LHCN-M2 (cell line): ENCODE measurements at regions not wholly inside any gene's neighbourhood (a gene's known extent, or its start where the extent isn't known, plus 50 kb on each side); places are given as distances from the start of the nearest gene placed in this dataset.
"Not testable (repeated sequence)": the region's sequence is repeated elsewhere in the genome, so short reads cannot be mapped to it uniquely, and the experiment has no call there.

Source experiments
- DNase-seq: peaks from one replicate; pipeline ENCODE4 v3.0.0-alpha.2; 2012; ENCODE audit warnings: low read depth

DNA sequence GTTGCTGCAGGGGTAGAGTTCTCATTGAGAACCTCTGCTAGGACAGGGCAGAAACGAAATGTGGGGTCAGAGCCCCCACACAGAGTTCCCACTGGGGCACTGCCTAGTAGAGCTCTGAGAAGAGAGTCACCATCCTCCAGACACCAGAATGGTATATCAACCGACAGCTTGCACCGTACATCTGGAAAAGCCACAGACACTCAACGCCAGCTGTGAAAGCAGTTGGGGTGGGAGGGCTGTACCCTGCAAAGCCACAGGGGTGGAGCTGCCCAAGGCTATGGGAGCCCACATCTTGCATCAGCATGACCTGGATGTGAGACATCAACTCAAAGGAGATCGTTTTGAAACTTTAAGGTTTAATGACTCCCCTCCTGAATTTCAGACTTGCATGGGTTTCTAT, 284.0 kb upstream of the DEPDC1 start:
- no peak for DNase-seq

DNA sequence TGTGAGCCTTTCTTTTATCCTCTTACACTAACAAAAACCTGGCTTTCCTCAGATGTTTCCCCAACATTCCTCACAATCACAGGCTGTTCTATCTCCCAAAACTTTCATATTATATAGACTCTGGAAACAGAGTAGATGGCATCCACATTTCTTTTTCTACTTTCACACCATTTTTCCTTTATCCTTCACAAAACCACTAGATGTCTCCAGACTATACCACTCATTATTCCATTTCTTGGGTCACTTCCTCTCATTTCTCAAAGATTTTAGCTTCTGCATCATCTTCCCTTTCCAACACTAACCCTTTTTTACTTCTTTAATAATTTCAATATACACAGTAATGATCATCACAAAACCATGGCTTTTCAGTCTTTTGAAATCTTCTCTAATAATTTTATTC, 286.0 kb upstream of the DEPDC1 start:
- DNase-seq = no peak

DNA sequence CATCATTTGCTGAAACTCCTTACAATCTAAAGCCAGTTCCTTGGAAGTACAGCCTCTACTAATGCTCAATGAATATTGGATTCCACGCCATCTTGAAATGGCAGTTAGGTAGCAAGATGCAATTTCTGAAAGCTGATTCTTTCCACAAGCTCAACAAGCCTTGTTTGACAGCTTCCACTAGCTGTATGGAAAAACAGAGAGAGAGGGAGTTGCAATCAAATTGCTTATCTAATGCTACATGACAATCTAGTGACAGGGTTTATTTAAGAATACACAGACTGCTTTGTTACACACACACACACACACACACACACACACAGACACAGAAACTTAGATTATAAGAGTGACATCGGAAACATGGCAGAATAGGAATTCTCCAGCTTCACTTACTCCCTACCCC, 288.4 kb upstream of the DEPDC1 start:
- no peak for DNase-seq

DNA sequence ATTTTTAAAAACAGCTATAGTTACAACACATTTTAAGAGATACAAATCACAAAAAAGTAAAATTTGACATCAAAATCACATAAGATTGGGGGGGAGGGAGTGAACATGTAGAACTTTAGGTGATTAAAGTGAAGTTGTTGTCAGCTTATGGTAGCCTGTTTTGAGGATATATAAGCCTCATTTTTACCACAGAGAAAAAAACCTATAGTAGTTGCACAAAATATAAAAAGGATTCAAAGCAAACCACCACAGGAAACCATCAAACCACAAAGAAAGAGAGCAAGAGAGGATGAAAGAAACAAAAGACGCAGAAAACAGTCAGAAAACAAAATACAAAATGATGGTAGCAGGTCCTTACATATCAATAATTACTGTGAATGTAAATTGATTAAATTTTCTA, 291.9 kb upstream of the DEPDC1 start:
- no peak for DNase-seq

DNA sequence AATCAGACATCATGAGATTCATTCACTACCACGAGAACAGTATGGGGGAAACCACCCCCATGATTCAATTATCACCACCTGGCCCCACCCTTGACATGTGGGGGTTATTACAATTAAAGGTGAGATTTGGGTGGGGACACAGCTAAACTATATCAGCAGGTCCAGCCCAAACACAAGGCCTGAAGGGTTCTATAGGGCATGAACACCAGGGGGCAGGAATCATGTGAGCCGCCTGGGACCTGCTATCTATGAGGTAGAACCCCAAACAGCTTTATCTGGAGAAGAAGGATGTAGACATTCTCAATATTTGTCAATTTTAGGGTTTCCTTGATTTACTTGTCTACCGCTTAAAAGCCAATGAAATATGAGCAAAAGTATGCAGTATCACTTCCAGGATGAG, 294.9 kb upstream of the DEPDC1 start:
- no peak for DNase-seq

DNA sequence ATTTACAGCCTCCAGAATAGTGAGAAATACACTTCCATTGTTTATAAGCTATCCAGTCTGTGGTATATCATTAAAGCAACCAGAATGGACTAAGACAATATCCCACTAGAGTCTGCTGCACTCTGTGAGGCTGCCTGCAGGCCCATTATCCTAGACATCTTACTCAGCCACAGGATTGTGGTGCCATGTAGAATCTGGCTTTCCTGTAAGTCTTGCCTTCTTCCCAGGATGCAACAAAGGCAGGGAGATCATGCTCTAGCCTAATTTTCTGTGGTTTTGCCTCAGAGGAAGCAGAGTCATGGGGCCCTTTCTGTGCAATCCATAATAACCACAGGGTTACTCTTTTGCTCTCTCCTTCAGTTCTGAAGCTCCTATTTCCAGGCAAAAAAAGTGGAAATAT, 299.1 kb upstream of the DEPDC1 start:
- no peak for DNase-seq

DNA sequence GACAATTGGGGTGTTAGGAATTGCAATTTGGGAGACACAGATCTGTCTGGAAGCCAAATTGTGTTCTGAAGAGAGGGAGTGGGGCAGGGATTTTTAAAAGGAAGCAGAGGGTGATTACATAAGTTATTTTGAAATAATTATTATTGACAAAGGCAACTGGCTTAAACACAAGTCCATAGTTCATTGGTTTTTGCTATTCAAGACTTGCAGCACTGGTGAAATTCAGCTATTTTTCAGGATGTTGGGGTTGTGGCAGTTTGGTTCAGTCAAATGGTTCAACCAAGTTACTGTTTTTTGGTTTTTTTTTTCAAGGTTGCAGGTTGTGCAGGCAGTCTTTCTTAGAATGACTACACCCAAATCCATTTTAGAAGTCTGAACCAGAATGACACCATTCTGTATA, 300.0 kb upstream of the DEPDC1 start:
- no peak for DNase-seq

DNA sequence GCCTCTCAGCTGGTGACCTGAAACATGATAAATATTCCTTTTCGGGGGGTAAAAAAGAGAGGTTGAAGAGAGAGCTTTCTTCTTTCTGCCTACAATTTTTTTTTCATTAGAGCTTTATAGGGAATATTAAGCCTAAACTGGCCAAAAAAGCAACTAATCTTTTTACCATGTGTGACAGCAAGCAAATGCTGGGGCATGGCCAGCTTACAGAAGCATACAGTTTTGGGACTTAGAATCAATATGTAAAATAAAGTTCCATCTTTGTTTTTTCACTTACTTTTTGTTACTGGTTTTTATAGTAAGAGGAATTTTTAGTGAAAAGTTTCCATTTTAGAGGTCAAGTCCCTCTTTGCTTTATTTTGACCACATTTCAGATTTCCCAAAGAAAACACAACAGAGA, 301.2 kb upstream of the DEPDC1 start:
- no peak for DNase-seq

DNA sequence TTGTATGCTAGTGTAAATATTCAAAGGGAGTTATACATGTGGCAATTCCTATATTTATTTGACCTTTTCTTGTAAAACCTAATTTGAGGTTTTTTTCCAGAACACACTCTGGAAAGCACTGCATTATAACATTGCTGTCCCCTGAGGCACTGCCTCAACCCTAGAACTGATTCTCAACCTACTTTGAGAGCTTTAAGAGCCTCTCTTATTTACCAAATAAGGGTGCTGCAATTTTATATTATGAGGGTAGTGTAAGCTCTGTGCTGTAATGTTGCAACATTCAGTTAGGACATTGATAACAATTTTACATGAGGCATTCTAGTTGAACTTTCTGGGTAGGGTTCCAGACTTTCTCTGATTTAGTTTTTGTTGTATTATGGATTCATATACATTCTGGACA, 302.2 kb upstream of the DEPDC1 start:
- no peak for DNase-seq

DNA sequence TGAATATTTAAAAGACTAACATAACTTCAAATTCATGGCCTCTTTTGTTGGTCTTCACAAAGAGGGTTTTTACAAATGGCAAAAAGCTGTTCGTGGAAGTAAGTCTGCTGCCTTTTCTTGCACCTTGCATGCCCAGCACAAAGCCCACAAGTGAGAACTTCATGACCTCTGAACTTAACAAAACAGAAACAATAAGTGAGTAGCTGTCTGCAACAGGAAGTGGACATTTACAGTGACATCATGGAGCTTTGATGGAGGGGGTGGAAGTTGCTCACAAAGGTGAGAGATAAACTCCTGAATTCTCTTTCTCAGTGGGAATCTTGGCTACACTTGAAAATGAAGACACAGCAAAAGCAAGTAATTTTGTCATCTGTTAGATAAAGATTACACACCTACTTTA, 303.3 kb upstream of the DEPDC1 start:
- no peak for DNase-seq

DNA sequence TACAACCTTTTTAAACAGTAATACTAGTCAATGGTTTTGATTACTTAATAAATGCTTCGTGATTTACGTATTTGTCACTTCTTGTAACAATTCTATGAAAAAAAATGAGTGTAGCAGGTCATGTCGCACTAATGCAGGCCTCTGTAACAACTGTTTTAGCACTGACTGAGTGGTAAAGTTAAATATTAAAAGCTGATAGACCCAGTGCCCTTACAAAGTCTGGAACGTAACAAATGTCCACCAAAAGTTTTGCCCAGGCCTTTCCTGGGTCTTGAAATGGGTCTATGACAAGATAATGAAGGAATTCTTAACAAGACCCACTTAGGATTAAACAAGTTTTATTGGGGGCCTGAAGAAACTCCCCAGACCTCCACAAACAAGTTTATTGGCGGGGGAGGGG, 304.6 kb upstream of the DEPDC1 start:
- no peak for DNase-seq

DNA sequence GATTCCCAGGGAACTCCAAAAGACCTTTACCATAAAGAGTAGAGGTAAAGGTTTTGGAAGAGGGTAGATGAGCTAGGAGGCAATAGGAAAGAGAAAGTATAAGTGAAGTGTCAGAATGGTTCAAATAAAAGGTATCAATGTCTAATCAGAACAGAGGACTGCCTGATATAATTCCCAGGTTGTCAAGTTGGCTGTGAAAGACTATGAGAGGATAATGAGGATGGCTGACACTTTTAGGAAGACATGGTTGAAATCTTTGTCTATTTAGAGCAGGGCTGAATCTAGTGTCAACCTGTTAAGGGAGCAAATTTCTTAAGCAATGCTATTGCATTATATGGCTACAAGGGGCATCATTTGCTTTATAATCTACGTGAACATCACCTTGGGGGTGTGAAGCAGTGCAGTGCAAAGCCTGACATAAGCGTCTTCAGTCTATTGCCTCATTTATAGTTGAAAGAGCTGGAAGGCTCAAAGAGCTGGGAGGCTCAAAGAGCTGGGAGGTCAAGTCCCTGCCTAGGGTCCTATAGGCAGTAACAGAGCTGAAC, 308.3 kb upstream of the DEPDC1 start:
- no peak for DNase-seq

DNA sequence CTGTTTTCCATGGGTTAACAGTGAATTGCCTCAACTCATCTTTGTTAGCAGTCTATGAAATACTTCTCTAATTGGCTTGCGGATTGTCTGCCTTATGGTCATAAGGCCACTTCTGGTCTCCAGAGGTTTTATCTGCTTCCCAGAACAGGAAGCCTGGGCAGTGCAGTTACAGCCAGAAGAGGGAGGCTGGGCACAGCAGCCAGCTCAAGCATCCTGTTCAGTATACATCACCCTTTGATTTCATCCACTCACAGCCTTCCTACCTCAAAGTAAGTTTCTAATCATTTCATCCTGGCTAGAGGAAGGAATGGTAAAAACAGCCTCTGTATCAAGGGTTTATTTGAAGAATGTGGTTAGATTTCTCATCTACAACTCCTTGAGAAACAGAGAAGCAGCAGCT, 311.5 kb upstream of the DEPDC1 start:
- DNase-seq = no peak

DNA sequence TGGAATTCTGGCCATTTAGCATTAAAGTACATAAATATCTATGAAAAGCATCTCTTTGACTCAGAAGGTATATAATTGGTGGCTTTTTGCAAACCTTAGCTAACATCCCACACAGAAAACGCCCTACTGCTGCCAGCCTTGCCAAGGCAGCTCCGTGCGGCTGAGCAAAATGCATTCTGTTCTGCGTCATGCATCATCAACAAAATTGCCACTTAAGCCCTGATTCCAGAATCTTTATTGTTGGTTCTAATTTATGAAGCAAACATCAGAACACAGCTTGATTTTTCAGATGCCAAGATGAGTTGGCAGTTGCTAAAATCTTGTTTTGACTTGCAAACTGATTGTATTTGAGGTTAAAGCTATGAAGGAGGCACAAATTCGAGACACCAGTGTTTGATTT, 314.9 kb upstream of the DEPDC1 start:
- DNase-seq = no peak

DNA sequence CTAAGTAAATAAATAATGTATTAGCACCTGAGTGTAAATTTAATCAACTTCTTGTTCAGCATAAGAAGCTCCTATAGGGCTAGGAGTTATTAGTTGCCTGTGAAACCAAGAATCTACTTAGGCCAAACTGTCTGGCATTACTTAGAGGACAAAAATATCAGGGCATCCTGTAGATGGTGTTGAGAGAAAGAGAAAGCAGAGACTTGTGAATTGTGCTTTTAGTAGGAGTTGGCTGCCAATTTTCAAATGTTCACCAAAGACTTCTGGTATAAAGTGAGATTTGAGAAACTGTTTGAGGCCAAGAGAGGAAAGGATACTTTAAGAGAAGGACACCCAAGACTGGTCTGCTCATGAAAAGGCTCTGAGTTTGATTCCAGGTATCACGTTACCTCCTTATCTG, 315.5 kb upstream of the DEPDC1 start:
- no peak for DNase-seq

DNA sequence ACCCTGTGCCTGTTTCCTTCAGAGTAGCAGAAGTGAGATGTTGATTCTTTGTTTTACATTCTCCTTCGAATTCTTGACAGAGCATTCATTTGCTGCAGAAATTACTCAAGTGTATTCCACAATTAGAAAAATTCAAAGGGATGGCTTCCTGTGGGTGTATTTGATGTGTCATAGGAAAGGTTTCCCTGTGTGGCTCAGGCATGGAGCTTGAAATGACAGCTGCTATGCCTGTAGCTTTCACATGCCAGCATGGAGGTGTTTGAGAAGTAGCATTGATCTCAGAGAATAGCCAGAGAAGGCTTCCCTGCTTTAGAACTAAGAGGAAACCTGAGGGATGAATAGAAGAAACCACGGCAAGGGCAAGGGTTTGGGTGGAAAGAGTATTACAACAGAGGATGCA, 317.2 kb upstream of the DEPDC1 start:
- no peak for DNase-seq

DNA sequence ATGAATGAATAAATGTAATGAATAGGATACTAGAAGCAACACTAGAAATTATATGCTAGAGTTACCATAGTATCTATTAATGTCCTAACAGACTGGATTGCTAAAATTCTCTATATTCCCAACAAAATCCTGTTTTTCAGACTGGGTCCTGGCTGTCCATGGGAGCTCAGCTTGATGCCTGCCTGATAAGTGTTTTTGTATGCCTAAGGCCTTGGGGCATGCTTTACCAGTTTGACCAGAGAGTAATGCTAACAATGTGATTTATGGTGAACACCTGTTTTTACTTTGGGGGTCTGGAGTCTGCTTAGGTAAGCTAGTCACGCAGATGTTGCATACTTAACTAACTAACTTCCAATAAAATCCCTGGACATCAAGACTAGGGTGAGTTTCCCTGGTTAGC, 318.8 kb upstream of the DEPDC1 start:
- DNase-seq = no peak

DNA sequence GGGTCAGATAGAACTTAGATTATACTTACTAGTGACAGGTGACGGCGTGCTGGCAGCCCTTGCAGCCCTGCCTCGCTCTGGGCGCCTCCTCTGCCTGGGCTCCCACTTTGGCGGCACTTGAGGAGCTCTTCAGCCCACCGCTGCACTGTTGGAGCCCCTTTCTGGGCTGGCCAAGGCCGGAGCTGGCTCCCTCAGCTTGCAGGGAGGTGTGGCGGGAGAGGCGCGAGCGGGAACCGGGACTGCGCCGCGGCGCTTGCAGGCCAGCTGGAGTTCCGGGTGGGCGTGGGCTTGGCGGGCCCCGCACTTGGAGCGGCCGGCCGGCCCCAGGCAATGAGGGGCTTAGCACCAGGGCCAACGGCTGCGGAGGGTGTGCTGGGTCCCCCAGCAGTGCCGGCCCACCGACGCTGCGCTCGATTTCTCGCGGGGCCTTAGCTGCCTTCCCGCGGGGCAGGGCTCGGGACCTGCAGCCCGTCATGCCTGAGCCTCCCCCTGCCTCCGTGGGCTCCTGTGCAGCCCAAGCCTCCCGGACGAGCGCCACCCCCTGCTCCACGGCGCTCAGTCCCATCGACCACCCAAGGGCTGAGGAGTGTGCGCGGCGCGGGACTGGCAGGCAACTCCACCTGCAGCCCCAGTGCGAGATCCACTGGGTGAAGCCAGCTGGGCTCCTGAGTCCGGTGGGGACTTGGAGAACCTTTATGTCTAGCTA, 320.8 kb upstream of the DEPDC1 start:
- not testable (repeated sequence) for DNase-seq

DNA sequence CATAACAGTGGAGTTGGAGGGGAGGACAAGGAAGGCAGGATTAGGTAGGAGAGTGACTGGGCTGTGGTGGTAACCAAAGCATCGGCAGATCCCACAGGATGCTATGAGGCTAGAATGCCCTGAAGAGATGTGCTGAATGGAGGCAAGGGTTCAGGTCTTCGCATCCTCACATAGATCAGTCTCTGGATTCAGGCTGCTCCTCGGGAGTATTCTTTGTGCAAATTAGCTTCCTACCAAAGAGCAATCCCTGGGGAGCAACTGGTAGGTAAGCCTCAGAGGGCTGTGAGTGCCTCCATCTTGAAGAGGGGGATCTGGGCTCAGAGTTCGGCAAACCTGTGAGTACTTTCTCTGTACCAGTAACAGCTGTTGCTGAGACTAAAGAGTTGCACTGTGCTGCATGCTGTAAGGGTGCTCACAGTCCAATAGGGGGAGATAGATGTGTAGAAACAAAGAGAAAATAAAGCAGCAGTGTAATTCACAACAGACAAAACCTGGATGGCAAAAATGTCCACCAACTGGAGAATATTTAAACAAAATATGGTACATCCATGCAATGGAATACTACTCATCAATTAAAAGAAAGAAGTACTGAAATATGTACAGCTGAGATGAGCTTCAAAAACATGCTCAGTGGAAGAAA, 322.4 kb upstream of the DEPDC1 start:
- DNase-seq = no peak

DNA sequence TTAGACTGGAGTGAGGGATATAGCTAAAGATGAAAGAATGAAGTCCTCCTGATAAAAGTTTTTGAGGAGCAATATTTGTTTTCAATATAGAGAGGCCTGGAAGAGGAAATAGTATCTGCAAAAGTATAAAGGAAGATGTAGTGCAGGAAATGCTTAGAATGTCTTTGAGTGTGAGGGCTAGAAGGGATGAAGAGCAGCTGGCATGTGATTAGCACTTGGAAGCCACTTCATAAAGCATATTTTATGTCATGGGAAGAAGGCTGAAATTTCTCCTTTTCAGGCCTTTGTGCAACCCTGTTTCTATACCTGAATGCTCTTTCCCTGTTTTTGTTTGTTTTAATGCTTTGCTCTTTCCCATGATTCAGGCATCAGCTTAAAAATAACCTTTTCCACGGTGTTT, 323.3 kb upstream of the DEPDC1 start:
- DNase-seq = no peak

DNA sequence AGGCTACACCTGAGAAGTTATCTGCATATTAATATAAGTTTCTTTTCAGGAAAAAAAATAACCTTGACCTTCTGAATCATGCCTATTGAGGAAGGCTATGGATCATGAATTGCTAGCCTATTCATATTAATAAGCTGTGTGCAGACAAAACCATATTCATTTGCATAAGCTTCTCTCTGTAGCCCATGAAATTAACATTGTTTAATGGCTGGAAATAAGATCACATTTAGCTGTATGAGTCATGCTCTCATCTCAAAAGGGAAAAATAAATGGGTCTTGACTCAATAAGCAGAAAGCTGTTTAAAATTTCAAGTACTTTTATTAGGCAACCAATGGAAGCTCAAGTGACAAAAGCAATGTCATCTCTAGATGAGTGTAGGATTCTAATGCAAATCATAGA, 330.0 kb upstream of the DEPDC1 start:
- DNase-seq = no peak

DNA sequence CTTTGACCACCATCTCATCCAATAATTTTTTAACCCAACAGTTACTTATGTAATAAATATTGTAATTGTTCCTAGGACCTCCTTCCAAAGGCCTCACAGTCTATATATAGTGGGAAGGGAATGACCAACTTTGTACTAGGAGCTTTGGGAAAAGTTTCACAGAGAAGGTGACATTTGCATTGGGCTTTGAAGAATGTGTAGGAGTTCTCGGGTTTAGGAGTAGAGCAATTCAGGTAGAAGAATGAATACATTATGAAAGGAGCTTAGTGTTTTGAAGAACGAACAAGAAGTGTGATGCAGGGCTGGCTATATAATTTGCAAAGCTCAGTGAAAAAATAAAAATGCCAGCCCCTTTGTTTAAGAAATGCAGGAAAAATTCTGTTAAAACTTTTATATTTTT, 330.4 kb upstream of the DEPDC1 start:
- no peak for DNase-seq

DNA sequence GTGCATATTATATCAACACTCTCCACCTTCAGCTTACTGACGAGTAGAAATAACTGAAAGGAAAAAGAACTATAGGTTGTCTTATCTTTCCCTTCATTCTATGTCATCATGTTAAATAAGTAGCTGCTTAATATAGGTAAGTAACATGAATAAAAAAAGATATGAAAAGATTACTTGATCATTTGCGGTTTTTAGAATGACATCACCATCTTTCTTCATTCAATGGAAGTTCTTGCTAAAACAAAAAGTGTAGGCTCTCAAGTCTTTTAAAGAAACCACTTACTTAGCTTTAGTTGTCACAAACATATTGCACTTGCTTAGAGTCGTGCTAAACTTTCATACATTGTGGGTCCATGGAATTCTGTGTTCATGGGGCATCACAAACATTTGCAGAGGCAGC, 331.1 kb upstream of the DEPDC1 start:
- DNase-seq = no peak

DNA sequence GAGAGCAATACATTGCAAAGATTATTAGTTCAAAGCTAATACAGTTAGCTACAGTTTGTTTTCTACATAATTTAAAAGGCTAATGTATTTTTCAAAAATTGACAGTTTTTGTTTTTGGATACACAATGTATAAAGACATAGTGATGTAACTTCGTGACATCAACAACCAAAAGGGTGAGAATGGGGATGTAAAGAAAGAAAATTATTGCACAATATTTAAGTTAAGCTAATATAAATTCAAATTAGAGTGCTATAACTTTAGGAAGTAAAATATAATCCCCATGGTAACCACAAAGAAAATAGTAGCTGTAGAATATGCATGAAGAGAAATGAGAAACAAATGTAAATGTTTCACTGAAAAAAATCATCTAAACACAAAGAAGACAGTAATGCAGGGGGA, 334.4 kb upstream of the DEPDC1 start:
- no peak for DNase-seq
